Aorta (tissue), 5 donors: ENCODE measurements at regions not wholly inside any gene's neighbourhood (a gene's known extent, or its start where the extent isn't known, plus 50 kb on each side); places are given as distances from the start of the nearest gene placed in this dataset.
"Not testable (repeated sequence)": the region's sequence is repeated elsewhere in the genome, so short reads cannot be mapped to it uniquely, and the experiment has no call there.

Experiments
- ATAC-seq: fragments of 200-7000 bp; cut with Tn5 transposase; one replicate; pipeline ENCODE4 v1.9.1; 2022; ENCODE audit warnings: moderate library complexity; ENCODE audit not compliant: low FRiP score
- DNase-seq, 2 donors: peaks; one replicate each; pipeline ENCODE4 v3.0.0-alpha.2; 2020
- H3K27ac ChIP-seq, 2 donors: one replicate each; pipeline ENCODE4 v1.5.1; 2013; ENCODE audit warnings: low read length in 2 of 2, mild to moderate bottlenecking in 2 of 2, moderate library complexity in 2 of 2, control low read depth in 1 of 2, inconsistent platforms in 1 of 2, low read depth in 1 of 2
- H3K27me3 ChIP-seq, 2 donors: one replicate each; pipeline ENCODE4 v1.6.1; 2013; ENCODE audit warnings: control low read depth in 1 of 2, low read length in 1 of 2, mild to moderate bottlenecking in 1 of 2, moderate library complexity in 1 of 2; ENCODE audit not compliant: insufficient read depth in 2 of 2, control insufficient read depth in 1 of 2
- H3K36me3 ChIP-seq, 2 donors: one replicate each; pipeline ENCODE4 v1.6.1; 2013; ENCODE audit warnings: control low read depth in 1 of 2, low read length in 1 of 2, mild to moderate bottlenecking in 1 of 2; ENCODE audit not compliant: insufficient read depth in 2 of 2, control insufficient read depth in 1 of 2
- H3K4me1 ChIP-seq, 2 donors: one replicate each; pipeline ENCODE4 v1.6.1; 2013; ENCODE audit warnings: low read length in 2 of 2, control low read depth in 1 of 2, mild to moderate bottlenecking in 1 of 2, moderate library complexity in 1 of 2; ENCODE audit not compliant: insufficient read depth in 2 of 2, control insufficient read depth in 1 of 2
- H3K4me3 ChIP-seq, 2 donors: one replicate each; pipeline ENCODE4 v1.5.1; 2013; ENCODE audit warnings: low read length in 2 of 2, control low read depth in 1 of 2, mild to moderate bottlenecking in 1 of 2
- H3K9me3 ChIP-seq: one replicate; pipeline ENCODE4 v1.6.1; 2013; ENCODE audit warnings: mild to moderate bottlenecking, low read length; ENCODE audit not compliant: control insufficient read depth
- WGBS, 2 donors: extraction: QIAGEN DNeasy Blood & Tissue Kit; methylation state at CpG; one replicate each; pipeline ENCODE4 v1.1.7; 2013; 5-methylcytosine and 5-hydroxymethylcytosine counted together
- intact Hi-C, 2 donors: fragments of 100-400 bp; cut with DNase I; formaldehyde crosslinking; loops; one replicate each; pipeline versions ENCODE4 v1.14.2 to v1.15.0; 2022
- donor health status: healthy with polysubstance abuse.
- donor health status: Bipolar disorder and iron deficiency.
- donor health status: DM: no; HTN: no; CAD: no.
- donor health status: DM: no; HTN: no; CAD: no.
- donor health status: DM: yes; HTN: yes; CAD: no.

- no peaks in the 10 kb centered on the region for H3K9me3 ChIP-seq
- ATAC-seq, result no peak
- no peaks in the 10 kb centered on the region for H3K36me3 ChIP-seq
- no peaks in the 10 kb centered on the region for H3K27me3 ChIP-seq
- H3K4me1 ChIP-seq, result no peaks in the 10 kb centered on the region
- H3K27ac ChIP-seq, result no peak overlapping the region
- intact Hi-C loops, result no loop called here
- H3K4me3 ChIP-seq, result no peak overlapping the region
- no peak for DNase-seq
- 76 to 80% methylated on average over 7 of the region's 7 CpGs for WGBS, 2 donors
These were observed 188.5 kb upstream of the KRR1 start for GRCh38 chr12:75699728-75700496.

GRCh38 chr12:75699251-75699650 is 187.8 kb upstream of the KRR1 start:
- H3K4me1 ChIP-seq, result no peaks in the 10 kb centered on the region
- intact Hi-C loops, result no loop called here
- no peak overlapping the region for H3K27ac ChIP-seq
- 95 to 100% methylated on average over 1 of the region's 1 CpG for WGBS, 2 donors
- ATAC-seq (no peak), DNase-seq (no peak)
- no peaks in the 10 kb centered on the region for H3K9me3 ChIP-seq
- no peaks in the 10 kb centered on the region for H3K27me3 ChIP-seq
- no peaks in the 10 kb centered on the region for H3K36me3 ChIP-seq
- H3K4me3 ChIP-seq, result no peak overlapping the region

GRCh38 chr12:75698052-75698451 is 186.6 kb upstream of the KRR1 start:
- intact Hi-C loops, result no loop called here
- Histone ChIP-seq H3K27me3 (no peaks in the 10 kb centered on the region), H3K27ac (no peak overlapping the region), H3K36me3 (no peaks in the 10 kb centered on the region), H3K4me1 (no peaks in the 10 kb centered on the region), H3K4me3 (no peak overlapping the region), H3K9me3 (no peaks in the 10 kb centered on the region)
- ATAC-seq (no peak), DNase-seq (no peak)
- WGBS, 2 donors, result 91% methylated on average over 1 of the region's 1 CpG

- Histone ChIP-seq H3K27ac (no peak overlapping the region), H3K4me3 (no peak overlapping the region), H3K9me3 (no peaks in the 10 kb centered on the region), H3K27me3 (no peaks in the 10 kb centered on the region), H3K4me1 (no peaks in the 10 kb centered on the region), H3K36me3 (no peaks in the 10 kb centered on the region)
- ATAC-seq, result no peak
- WGBS, 2 donors, result 92 to 95% methylated on average over 4 of the region's 4 CpGs
- intact Hi-C loops, result no loop called here
- no peak for DNase-seq
These were observed 184.5 kb upstream of the KRR1 start for GRCh38 chr12:75695926-75696325.

GRCh38 chr12:75694534-75695268 is 183.3 kb upstream of the KRR1 start:
- no peak overlapping the region for H3K4me3 ChIP-seq
- no peaks in the 10 kb centered on the region for H3K4me1 ChIP-seq
- H3K9me3 ChIP-seq, result no peaks in the 10 kb centered on the region
- WGBS, 2 donors, result 88 to 93% methylated on average over 1 of the region's 1 CpG
- H3K27ac ChIP-seq, result no peak overlapping the region
- no peaks in the 10 kb centered on the region for H3K27me3 ChIP-seq
- H3K36me3 ChIP-seq, result no peaks in the 10 kb centered on the region
- intact Hi-C loops, result no loop called here
- no peak for DNase-seq
- ATAC-seq, result no peak

- DNase-seq (no peak), ATAC-seq (no peak)
- intact Hi-C loops, result no loop called here
- Histone ChIP-seq H3K36me3 (no peaks in the 10 kb centered on the region), H3K4me3 (no peak overlapping the region), H3K9me3 (no peaks in the 10 kb centered on the region), H3K27me3 (no peaks in the 10 kb centered on the region), H3K4me1 (no peaks in the 10 kb centered on the region), H3K27ac (no peak overlapping the region)
- WGBS, 2 donors, result 50% methylated on average over 2 of the region's 2 CpGs
These were observed 181.5 kb upstream of the KRR1 start for GRCh38 chr12:75692876-75693275.

GRCh38 chr12:75690296-75690955 is 179.0 kb upstream of the KRR1 start:
- no peak overlapping the region for H3K27ac ChIP-seq
- no peaks in the 10 kb centered on the region for H3K4me1 ChIP-seq
- DNase-seq (no peak), ATAC-seq (no peak)
- intact Hi-C loops, result no loop called here
- 80 to 86% methylated on average over 11 of the region's 11 CpGs for WGBS, 2 donors
- H3K27me3 ChIP-seq, result no peaks in the 10 kb centered on the region
- no peaks in the 10 kb centered on the region for H3K9me3 ChIP-seq
- no peak overlapping the region for H3K4me3 ChIP-seq
- H3K36me3 ChIP-seq, result no peaks in the 10 kb centered on the region

- intact Hi-C loops, H3K36me3 ChIP-seq, ATAC-seq, H3K4me3 ChIP-seq, H3K9me3 ChIP-seq, H3K27ac ChIP-seq, H3K27me3 ChIP-seq, H3K4me1 ChIP-seq, DNase-seq: not testable (repeated sequence)
- WGBS, 2 donors, result 88 to 92% methylated on average over 1 of the region's 1 CpG
These were observed 174.8 kb upstream of the KRR1 start for GRCh38 chr12:75686233-75686632.
